Thoracic aorta (tissue), 2 donors: ENCODE measurements at regions not wholly inside any gene's neighbourhood (a gene's known extent, or its start where the extent isn't known, plus 50 kb on each side); places are given as distances from the start of the nearest gene placed in this dataset.

ENCODE experiments used
- ATAC-seq: fragments of 150-250 bp; one replicate; pipeline ENCODE4 v1.8.0; 2017; ENCODE audit warnings: low read depth; ENCODE audit not compliant: insufficient number of reproducible peaks, low FRiP score
- DNase-seq: peaks from one replicate; pipeline ENCODE4 v3.0.0-alpha.2; 2020; ENCODE audit warnings: low spot score
- H3K27ac ChIP-seq, 2 donors: fragments of 200-600 bp; sonication (generic); 1 replicate in 1 of 2; 2 replicates in 1 of 2; pipeline ENCODE4 v1.5.1; 2016; ENCODE audit warnings: mild to moderate bottlenecking in 2 of 2, moderate library complexity in 2 of 2
- H3K27me3 ChIP-seq: fragments of 200-600 bp; sonication (generic); replicated peaks from 2 replicates; pipeline ENCODE4 v1.6.0; 2016; ENCODE audit warnings: mild to moderate bottlenecking; ENCODE audit not compliant: insufficient read depth
- H3K36me3 ChIP-seq: fragments of 200-600 bp; sonication (generic); one replicate; pipeline ENCODE4 v1.5.1; 2016
- H3K4me1 ChIP-seq, 2 donors: fragments of 200-600 bp; sonication (generic); 1 replicate in 1 of 2; 2 replicates in 1 of 2; pipeline versions ENCODE4 v1.5.1 to v1.6.0; 2016; ENCODE audit warnings: low read depth in 2 of 2, mild to moderate bottlenecking in 1 of 2; ENCODE audit not compliant: control insufficient read depth in 1 of 2
- H3K4me3 ChIP-seq: fragments of 200-600 bp; sonication (generic); 2 replicates; pipeline ENCODE4 v1.5.1; 2016; ENCODE audit warnings: mild to moderate bottlenecking
- H3K9me3 ChIP-seq: fragments of 200-600 bp; sonication (generic); 2 replicates; pipeline ENCODE4 v1.5.1; 2016
- TF ChIP-seq, protein P1 (sequence below): fragments of 200-600 bp; sonication (generic); IDR thresholded peaks from one replicate; pipeline ENCODE4 v1.5.1; 2019; ENCODE audit warnings: antibody characterized with exemption

DNA sequence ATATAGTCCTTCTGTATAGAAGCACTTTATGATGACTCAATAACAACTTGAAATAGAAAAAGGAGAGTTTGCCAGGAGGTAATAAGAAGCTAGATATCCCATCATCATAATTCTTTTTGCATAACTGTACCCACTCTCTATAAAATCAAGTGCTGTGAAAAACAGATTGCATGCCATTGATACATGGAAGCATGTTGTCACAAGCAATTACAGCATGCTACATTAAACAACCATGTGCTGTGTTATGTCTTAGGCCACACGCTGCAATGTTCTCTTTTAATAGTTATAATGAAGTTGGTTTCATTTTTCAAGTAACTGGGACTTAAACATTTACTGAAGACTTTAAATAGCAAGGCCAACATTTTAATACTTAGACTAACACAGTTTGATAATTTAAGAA is 264.2 kb downstream of the RPRM start:
- no peaks in the 10 kb centered on the region for H3K9me3 ChIP-seq
- DNase-seq: no peak
- no peaks in the 10 kb centered on the region for H3K27me3 ChIP-seq
- H3K36me3 ChIP-seq: no peaks in the 10 kb centered on the region
- H3K27ac ChIP-seq: no peak overlapping the region
- no peaks in the 10 kb centered on the region for H3K4me1 ChIP-seq
- H3K4me3 ChIP-seq: no peak overlapping the region
- no peak for ATAC-seq
- TF ChIP-seq, protein P1, sequence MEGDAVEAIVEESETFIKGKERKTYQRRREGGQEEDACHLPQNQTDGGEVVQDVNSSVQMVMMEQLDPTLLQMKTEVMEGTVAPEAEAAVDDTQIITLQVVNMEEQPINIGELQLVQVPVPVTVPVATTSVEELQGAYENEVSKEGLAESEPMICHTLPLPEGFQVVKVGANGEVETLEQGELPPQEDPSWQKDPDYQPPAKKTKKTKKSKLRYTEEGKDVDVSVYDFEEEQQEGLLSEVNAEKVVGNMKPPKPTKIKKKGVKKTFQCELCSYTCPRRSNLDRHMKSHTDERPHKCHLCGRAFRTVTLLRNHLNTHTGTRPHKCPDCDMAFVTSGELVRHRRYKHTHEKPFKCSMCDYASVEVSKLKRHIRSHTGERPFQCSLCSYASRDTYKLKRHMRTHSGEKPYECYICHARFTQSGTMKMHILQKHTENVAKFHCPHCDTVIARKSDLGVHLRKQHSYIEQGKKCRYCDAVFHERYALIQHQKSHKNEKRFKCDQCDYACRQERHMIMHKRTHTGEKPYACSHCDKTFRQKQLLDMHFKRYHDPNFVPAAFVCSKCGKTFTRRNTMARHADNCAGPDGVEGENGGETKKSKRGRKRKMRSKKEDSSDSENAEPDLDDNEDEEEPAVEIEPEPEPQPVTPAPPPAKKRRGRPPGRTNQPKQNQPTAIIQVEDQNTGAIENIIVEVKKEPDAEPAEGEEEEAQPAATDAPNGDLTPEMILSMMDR: no peak

DNA sequence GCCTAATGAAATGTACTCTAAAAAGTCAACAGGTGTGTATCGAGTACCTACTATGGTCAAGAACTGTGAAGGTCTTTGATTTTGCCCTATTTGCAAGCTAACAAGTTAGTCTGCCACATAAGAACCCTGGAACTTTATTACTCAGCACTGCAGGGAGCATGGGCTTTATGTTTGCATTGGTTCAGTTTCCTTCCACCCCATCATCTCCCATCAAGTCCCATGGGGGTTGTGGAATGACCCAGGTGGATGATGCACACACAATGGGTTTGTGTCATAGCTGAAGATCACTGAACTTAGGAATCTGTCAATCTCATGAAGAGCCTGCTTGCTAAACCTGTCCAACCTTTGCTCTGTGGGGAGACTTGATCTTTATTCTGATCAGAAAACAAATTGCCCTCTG is 265.5 kb downstream of the RPRM start:
- H3K9me3 ChIP-seq: no peaks in the 10 kb centered on the region
- no peak overlapping the region for H3K27ac ChIP-seq
- no peaks in the 10 kb centered on the region for H3K4me1 ChIP-seq
- H3K27me3 ChIP-seq: no peaks in the 10 kb centered on the region
- H3K36me3 ChIP-seq: no peaks in the 10 kb centered on the region
- ATAC-seq (no peak), DNase-seq (no peak)
- no peak overlapping the region for H3K4me3 ChIP-seq
- TF ChIP-seq, protein P1: no peak

DNA sequence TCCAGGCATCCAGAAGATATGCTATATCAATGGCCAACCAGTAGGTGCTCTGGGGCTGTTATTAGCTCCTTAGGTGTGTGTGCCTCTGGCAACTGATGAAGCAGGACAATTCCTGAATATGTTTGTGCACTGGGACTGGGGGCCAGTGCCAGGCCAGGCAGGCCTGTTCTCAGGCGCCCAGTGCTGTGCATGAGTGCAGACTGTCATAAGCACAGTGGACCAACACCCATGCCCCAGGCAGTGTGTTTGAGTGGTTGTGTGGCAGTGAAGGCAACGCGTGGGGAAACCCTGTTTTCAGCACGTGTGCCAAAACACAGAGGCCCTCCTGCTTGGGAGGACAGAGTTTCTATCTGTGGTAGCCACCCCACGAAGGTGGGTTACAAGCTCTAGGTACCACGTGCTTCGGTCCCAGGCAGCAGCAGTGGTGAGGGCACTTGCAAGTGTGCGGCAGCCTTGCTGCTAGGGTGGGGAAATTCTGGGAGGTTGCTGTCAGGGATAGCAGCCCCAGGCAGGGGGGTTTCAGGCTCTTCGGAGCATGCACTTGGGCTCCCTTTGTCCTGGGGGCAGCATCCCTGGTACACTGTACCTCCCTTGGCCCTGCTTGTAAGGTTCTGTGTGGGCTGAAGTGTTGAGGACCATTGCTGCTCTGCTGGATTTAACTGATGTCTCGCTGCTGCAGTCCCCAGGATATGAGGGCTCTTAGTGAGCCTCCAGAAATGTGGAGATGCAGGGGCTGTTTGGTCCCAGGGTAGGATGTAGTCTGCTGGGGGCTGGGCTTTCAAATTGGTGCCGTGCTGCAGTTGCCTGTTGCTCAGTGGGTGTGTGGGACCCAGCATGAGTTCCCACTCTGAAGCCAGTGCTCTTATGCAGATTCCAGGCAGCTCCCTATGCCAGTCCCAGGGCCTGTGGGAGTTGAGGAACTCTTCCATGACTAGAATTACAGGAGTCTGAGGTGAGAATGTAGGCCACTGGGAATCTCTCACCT is 280.9 kb downstream of the RPRM start:
- Histone ChIP-seq H3K27me3 (no peaks in the 10 kb centered on the region), H3K36me3 (no peaks in the 10 kb centered on the region), H3K27ac (no peak overlapping the region), H3K4me3 (no peak overlapping the region), H3K4me1 (no peaks in the 10 kb centered on the region), H3K9me3 (no peaks in the 10 kb centered on the region)
- ATAC-seq: no peak
- no peak for DNase-seq
- TF ChIP-seq, protein P1: no peak

DNA sequence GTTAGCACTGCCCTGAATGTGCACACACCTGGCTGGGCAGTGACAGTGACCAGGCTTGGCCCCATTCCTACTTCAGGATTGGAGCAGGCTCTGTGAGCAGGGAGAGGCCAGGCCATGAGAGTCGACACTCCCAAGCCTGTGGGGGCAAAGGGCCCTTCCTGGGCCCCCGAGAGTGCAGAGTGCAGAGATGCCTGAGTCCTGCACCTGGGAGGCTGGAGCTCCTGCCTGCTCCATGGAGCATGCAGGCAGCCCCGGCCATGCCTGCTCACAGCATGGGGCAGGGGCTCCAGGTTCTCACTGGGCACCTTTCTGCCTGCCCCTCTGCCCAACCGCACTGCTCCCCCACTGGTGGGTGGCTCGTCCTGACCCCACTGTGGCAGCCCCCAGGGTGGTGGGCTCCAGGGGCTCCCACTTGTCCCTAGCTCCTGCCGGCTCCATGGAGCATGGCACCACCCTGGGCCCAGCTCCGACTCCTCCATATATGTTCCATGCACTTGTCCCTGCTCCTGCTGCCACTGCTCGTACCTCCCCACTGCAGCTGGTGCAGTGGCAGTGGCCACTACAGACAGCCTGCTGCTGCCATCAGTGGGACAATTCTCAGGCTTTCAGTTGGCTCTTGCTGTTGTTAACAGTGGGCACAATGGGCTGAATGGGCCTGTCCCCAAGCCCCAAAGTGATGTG is 282.0 kb downstream of the RPRM start:
- Histone ChIP-seq H3K4me3 (no peak overlapping the region), H3K36me3 (no peaks in the 10 kb centered on the region), H3K27ac (no peak overlapping the region), H3K9me3 (no peaks in the 10 kb centered on the region), H3K27me3 (no peaks in the 10 kb centered on the region), H3K4me1 (no peaks in the 10 kb centered on the region)
- DNase-seq (no peak), ATAC-seq (no peak)
- TF ChIP-seq, protein P1: no peak

DNA sequence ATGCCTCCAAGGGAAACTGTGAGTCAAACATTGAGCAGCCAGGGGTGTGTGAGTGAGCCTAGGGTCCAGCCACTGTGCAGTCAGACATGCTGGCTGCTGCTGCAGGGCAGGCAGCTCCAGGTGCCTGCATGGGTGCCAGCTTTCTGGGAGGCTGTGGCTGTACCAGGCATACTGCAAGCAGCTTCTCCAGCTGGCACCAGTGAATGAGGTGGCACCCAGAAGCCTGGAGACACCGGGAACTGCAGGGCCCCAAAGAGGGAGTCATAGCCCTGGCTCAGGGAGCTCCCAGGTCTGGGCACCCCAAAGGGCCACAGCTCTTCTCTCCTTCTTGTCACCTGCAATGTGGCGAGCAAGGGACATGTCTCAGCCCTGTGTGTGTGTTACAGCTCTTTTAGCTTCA is 283.2 kb downstream of the RPRM start:
- no peaks in the 10 kb centered on the region for H3K9me3 ChIP-seq
- no peaks in the 10 kb centered on the region for H3K27me3 ChIP-seq
- no peak overlapping the region for H3K4me3 ChIP-seq
- ATAC-seq (no peak), DNase-seq (no peak)
- H3K4me1 ChIP-seq: no peaks in the 10 kb centered on the region
- no peak overlapping the region for H3K27ac ChIP-seq
- TF ChIP-seq, protein P1: no peak
- no peaks in the 10 kb centered on the region for H3K36me3 ChIP-seq
